Prostate gland (tissue), 2 donors: ENCODE measurements at regions not wholly inside any gene's neighbourhood (a gene's known extent, or its start where the extent isn't known, plus 50 kb on each side); places are given as distances from the start of the nearest gene placed in this dataset.

Source experiments
- DNase-seq: peaks from one replicate; pipeline ENCODE4 v3.0.0-alpha.2; 2019; ENCODE audit warnings: low spot score
- H3K27ac ChIP-seq, 2 donors: fragments of 200-600 bp; sonication (generic); 2 replicates each; pipeline ENCODE4 v1.5.1; 2017 to 2019
- H3K27me3 ChIP-seq: fragments of 200-600 bp; sonication (generic); replicated peaks from 2 replicates; pipeline ENCODE4 v1.5.1; 2019; ENCODE audit not compliant: insufficient read depth
- H3K36me3 ChIP-seq, 2 donors: fragments of 200-600 bp; sonication (generic); 1 replicate in 1 of 2; 2 replicates in 1 of 2; pipeline versions ENCODE4 v1.5.1 to v1.8.1; 2017 to 2019
- H3K4me1 ChIP-seq: fragments of 200-600 bp; sonication (generic); replicated peaks from 2 replicates; pipeline ENCODE4 v1.5.1; 2019
- H3K4me3 ChIP-seq, 2 donors: fragments of 200-600 bp; sonication (generic); 2 replicates each; pipeline ENCODE4 v1.5.1; 2017 to 2019
- H3K9me3 ChIP-seq: fragments of 200-600 bp; sonication (generic); 2 replicates; pipeline ENCODE4 v1.5.1; 2017
- CTCF ChIP-seq, 4 experiments: fragments of 200-600 bp in 2 of 4; fragments of 450-650 bp in 2 of 4; sonication (generic) in 2 of 4; IDR thresholded peaks; 1 replicate in 3 of 4; 2 replicates in 1 of 4; pipeline ENCODE4 v1.5.1; 2016 to 2019; ENCODE audit warnings: antibody characterized with exemption in 4 of 4, mild to moderate bottlenecking in 2 of 4, moderate library complexity in 2 of 4
- POLR2A ChIP-seq: fragments of 450-650 bp; IDR thresholded peaks from one replicate; pipeline ENCODE4 v1.6.1; 2016; ENCODE audit warnings: antibody characterized with exemption, mild to moderate bottlenecking
- POLR2AphosphoS5 ChIP-seq: sonication (generic); formaldehyde crosslinking; IDR thresholded peaks from one replicate; pipeline ENCODE4 v1.6.1; 2017; ENCODE audit warnings: antibody characterized with exemption
- WGBS: methylation state at CpG from one replicate; pipeline ENCODE4 v1.1.5; 2018; 5-methylcytosine and 5-hydroxymethylcytosine counted together
- intact Hi-C: fragments of 100-400 bp; cut with DNase I; formaldehyde crosslinking; loops from one replicate; pipeline ENCODE4 v1.14.2; 2022

- no peak for TF ChIP-seq POLR2A
- TF ChIP-seq POLR2AphosphoS5, result no peak
- TF ChIP-seq CTCF (IDR thresholded peaks at IDR 0.05), result no peak
- no peaks in the 10 kb centered on the region for H3K36me3 ChIP-seq
- 82% methylated on average over 3 of the region's 3 CpGs for WGBS
Measured at GRCh38 chr20:11132819-11133415, 459.1 kb upstream of the JAG1 start.

GRCh38 chr20:11136691-11137090 lies 462.9 kb upstream of the JAG1 start:
- TF ChIP-seq POLR2A, result no peak
- TF ChIP-seq POLR2AphosphoS5, result no peak
- TF ChIP-seq CTCF (IDR thresholded peaks at IDR 0.05), result no peak
- Histone ChIP-seq H3K4me3 (no peak overlapping the region), H3K36me3 (no peaks in the 10 kb centered on the region), H3K4me1 (no peaks in the 10 kb centered on the region), H3K9me3 (no peaks in the 10 kb centered on the region), H3K27ac (no peak overlapping the region), H3K27me3 (no peaks in the 10 kb centered on the region)
- intact Hi-C loops, result no loop called here
- DNase-seq, result no peak

More at GRCh38 chr20:11132819-11133415, 459.1 kb upstream of the JAG1 start:
- Histone ChIP-seq H3K4me1 (no peaks in the 10 kb centered on the region), H3K27ac (no peak overlapping the region), H3K27me3 (no peaks in the 10 kb centered on the region), H3K4me3 (no peak overlapping the region), H3K9me3 (no peaks in the 10 kb centered on the region)
- no peak for DNase-seq
- intact Hi-C loops, result no loop called here

DNA sequence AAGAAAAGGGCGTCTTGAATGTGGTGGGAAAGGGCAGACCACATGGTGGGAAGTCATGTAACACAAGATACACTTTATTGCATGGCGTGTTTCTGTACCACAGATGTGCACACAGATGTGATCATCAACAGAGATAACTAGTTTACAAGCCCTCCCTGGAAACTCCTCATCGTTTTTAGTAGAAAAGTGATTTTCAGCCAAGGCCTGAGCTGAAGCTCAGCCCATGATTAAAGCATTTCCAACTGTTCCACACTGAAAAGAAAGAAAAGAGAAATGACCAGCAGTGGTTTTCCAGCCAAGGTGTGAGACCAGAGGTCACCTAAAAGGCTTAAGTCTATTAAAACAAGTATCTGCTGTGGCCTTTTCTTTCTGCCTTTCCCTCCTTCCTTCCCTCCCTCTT lies 463.9 kb upstream of the JAG1 start:
- no peaks in the 10 kb centered on the region for H3K4me1 ChIP-seq
- no peak for TF ChIP-seq POLR2A
- no peak for TF ChIP-seq POLR2AphosphoS5
- no peak for TF ChIP-seq CTCF (IDR thresholded peaks at IDR 0.05)
- H3K27me3 ChIP-seq, result no peaks in the 10 kb centered on the region
- H3K4me3 ChIP-seq, result no peak overlapping the region
- no peak overlapping the region for H3K27ac ChIP-seq
- H3K9me3 ChIP-seq, result no peaks in the 10 kb centered on the region
- no peaks in the 10 kb centered on the region for H3K36me3 ChIP-seq
- no peak for DNase-seq
- 49% methylated on average over 3 of the region's 3 CpGs for WGBS
- intact Hi-C loops, result no loop called here

DNA sequence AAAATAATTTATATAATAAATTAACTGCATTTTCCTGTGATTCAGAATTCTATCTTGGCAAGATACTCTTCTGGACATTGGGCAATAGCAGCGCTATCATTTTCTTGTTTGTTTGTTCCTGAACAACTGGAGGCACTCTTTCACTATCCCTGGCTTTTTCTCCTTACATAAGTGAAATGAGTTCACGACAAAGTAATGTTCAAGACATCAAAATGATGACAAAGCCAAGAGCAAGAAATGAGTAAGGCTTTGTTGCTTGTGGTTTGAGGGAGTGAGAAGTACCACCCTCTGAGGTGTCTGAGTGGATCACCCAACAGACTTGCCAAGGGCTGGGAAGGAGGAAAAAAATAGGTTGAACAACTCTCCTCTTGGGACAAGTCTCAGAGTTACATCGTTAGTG lies 466.6 kb upstream of the JAG1 start:
- H3K4me3 ChIP-seq, result no peak overlapping the region
- no peaks in the 10 kb centered on the region for H3K4me1 ChIP-seq
- no peaks in the 10 kb centered on the region for H3K36me3 ChIP-seq
- no peak overlapping the region for H3K27ac ChIP-seq
- intact Hi-C loops, result no loop called here
- no peaks in the 10 kb centered on the region for H3K27me3 ChIP-seq
- no peaks in the 10 kb centered on the region for H3K9me3 ChIP-seq
- TF ChIP-seq POLR2A (no peak), POLR2AphosphoS5 (no peak), CTCF (IDR thresholded peaks at IDR 0.05) (no peak)
- WGBS, result 72% methylated on average over 3 of the region's 3 CpGs
- DNase-seq, result no peak

GRCh38 chr20:11143481-11143880 lies 469.7 kb upstream of the JAG1 start:
- WGBS, result 69% methylated on average over 2 of the region's 2 CpGs
- no peaks in the 10 kb centered on the region for H3K9me3 ChIP-seq
- H3K4me3 ChIP-seq, result no peak overlapping the region
- no peaks in the 10 kb centered on the region for H3K27me3 ChIP-seq
- H3K4me1 ChIP-seq, result no peaks in the 10 kb centered on the region
- H3K27ac ChIP-seq, result no peak overlapping the region
- no peaks in the 10 kb centered on the region for H3K36me3 ChIP-seq
- no peak for DNase-seq
- TF ChIP-seq POLR2A, result no peak
- TF ChIP-seq CTCF (IDR thresholded peaks at IDR 0.05), result no peak
- no peak for TF ChIP-seq POLR2AphosphoS5
- intact Hi-C loops, result no loop called here
